ENCODE measurements at regions not wholly inside any gene's neighbourhood (a gene's known extent, or its start where the extent isn't known, plus 50 kb on each side); places are given as distances from the start of the nearest gene placed in this dataset.

- Histone ChIP-seq H2BK120ac (ENCODE audit: low read depth, low read length) (no peak overlapping the region), H2BK20ac (ENCODE audit: low read depth, low read length) (no peak overlapping the region), H3K9me3 (ENCODE audit: control insufficient read depth, insufficient read depth, low read length) (peaks cover 33% of the 10 kb centered on the region), H3K14ac (replicated peaks; ENCODE audit: low read depth, low read length) (no peak overlapping the region), H4K91ac (ENCODE audit: insufficient read depth, low read depth, low read length) (no peak overlapping the region), H3K18ac (ENCODE audit: low read depth, low read length) (no peak overlapping the region), H2AFZ (replicated peaks; ENCODE audit: low read length, poor library complexity) (no peak overlapping the region), H2BK15ac (ENCODE audit: low read depth, low read length) (no peak overlapping the region), H2AK5ac (ENCODE audit: low read depth, low read length) (no peak overlapping the region), H3K27ac (ENCODE audit: insufficient read depth, low read length) (no peak overlapping the region), H3K27me3 (ENCODE audit: control insufficient read depth, insufficient read depth, low read length) (no peaks in the 10 kb centered on the region), H3K4me2 (ENCODE audit: low read depth, low read length) (no peak overlapping the region), H3K9ac (ENCODE audit: low read depth, low read length) (no peak overlapping the region), H3K36me3 (ENCODE audit: control insufficient read depth, insufficient read depth, low read length) (no peaks in the 10 kb centered on the region), H3K4ac (ENCODE audit: low read depth, low read length) (no peak overlapping the region), H2AK9ac (replicated peaks; ENCODE audit: low read depth, low read length, poor library complexity) (no peak overlapping the region), H4K8ac (ENCODE audit: low read depth in 2 of 2, low read length in 2 of 2) (no peak overlapping the region), H4K5ac (ENCODE audit: low read depth, low read length) (no peak overlapping the region), H3K4me3 (ENCODE audit: insufficient read depth, low read depth, low read length) (no peak overlapping the region), H2BK5ac (ENCODE audit: low read depth, low read length, poor library complexity, severe bottlenecking) (no peak overlapping the region), H4K20me1 (ENCODE audit: insufficient read depth, low read length) (no peaks in the 10 kb centered on the region), H3K56ac (ENCODE audit: extremely low read depth, insufficient read depth, low read length) (no peak overlapping the region), H3K9me1 (ENCODE audit: insufficient read depth, low read length) (no peaks in the 10 kb centered on the region), H3K23ac (ENCODE audit: low read depth, low read length) (no peak overlapping the region), H3K4me1 (ENCODE audit: control insufficient read depth, insufficient read depth, low read length) (no peaks in the 10 kb centered on the region), H3K79me1 (ENCODE audit: low read depth in 1 of 2, low read length in 2 of 2) (no peaks in the 10 kb centered on the region)
- no peak for TF ChIP-seq USF2 (IDR thresholded peaks at IDR 0.05; ENCODE audit: low read depth, low read length)
- no peak for TF ChIP-seq CHD1 (IDR thresholded peaks at IDR 0.05; ENCODE audit: low read depth, low read length)
- TF ChIP-seq NFE2L2 (IDR thresholded peaks at IDR 0.05; ENCODE audit: low read depth, low read length), result no peak
- TF ChIP-seq FOS (IDR thresholded peaks at IDR 0.05; ENCODE audit: low read depth, low read length), result no peak
- TF ChIP-seq MXI1 (IDR thresholded peaks at IDR 0.05; ENCODE audit: borderline replicate concordance, low read depth, low read length), result no peak
- TF ChIP-seq MAFK (IDR thresholded peaks at IDR 0.05; ENCODE audit: low read depth, low read length), result no peak
- TF ChIP-seq RAD21 (IDR thresholded peaks at IDR 0.05; ENCODE audit: low read length), result no peak
- no peak for TF ChIP-seq MAZ (IDR thresholded peaks at IDR 0.05; ENCODE audit: borderline replicate concordance, low read depth, low read length)
- no peak for TF ChIP-seq CEBPB (IDR thresholded peaks at IDR 0.05; ENCODE audit: low read depth, low read length)
- no peak for TF ChIP-seq RFX5 (IDR thresholded peaks at IDR 0.05; ENCODE audit: low read depth, low read length)
- TF ChIP-seq POLR2A (IDR thresholded peaks at IDR 0.05; ENCODE audit: low read depth, low read length), result no peak
- TF ChIP-seq ELK1 (IDR thresholded peaks at IDR 0.05; ENCODE audit: borderline replicate concordance, low read depth, low read length), result no peak
- TF ChIP-seq CTCF (conservative IDR thresholded peaks at IDR 0.05; ENCODE audit: low read depth, low read length), result no peak
- TF ChIP-seq SMC3 (IDR thresholded peaks at IDR 0.05; ENCODE audit: low read depth, low read length), result no peak
- no peak for TF ChIP-seq RCOR1 (IDR thresholded peaks at IDR 0.05; ENCODE audit: insufficient replicate concordance, low read length)
- no peak for TF ChIP-seq BHLHE40 (IDR thresholded peaks at IDR 0.05; ENCODE audit: low read depth, low read length)
- BruUV-seq (replicated peaks), result no TSS peak
- no peak for DNase-seq
- WGBS, 2 experiments (ENCODE audit: extremely low coverage in 2 of 2, insufficient read length in 1 of 2), result no CpG with 5 or more reads among the region's 3 CpGs
- dilution Hi-C loops (cut with HindIII; ENCODE audit: low sequenced_read_pairs, unreplicated experiment) (no loop called here), intact Hi-C loops (cut with micrococcal nuclease) (no loop called here), in situ Hi-C loops (cut with MboI; ENCODE audit: low sequenced_read_pairs) (no loop called here)
- ATAC-seq (ENCODE audit: low read depth), result no peak
- ChIA-PET CTCF (no interaction called here), POLR2A (ENCODE audit: unreplicated experiment) (no interaction called here)
These were observed 492.1 kb upstream of the MYT1L start for GRCh38 chr2:2823061-2823753.
